K562 (cell line): ENCODE measurements at regions not wholly inside any gene's neighbourhood (a gene's known extent, or its start where the extent isn't known, plus 50 kb on each side); places are given as distances from the start of the nearest gene placed in this dataset.

Experiments
- ATAC-seq: fragments of 200-7000 bp; cut with Tn5 transposase; 3 replicates; pipeline ENCODE4 v1.9.1; 2020; ENCODE audit warnings: moderate library complexity
- BruUV-seq: library from RNA; stranded (reverse); fragments of 400-500 nt; replicated peaks from 2 replicates; lab custom pipeline; 2021; lab: Mats Ljungman, UMichigan
- CTCF ChIA-PET: fragments of 300-600 bp; formaldehyde crosslinking; extraction: SDS; loops from one replicate; lab custom pipeline; 2021; ENCODE audit warnings: low intra/inter-chr PET ratio; lab: Yijun Ruan, JAX
- POLR2A ChIA-PET: fragments of 300-600, 350-650 bp; sonication (Branson Sonifier 250); formaldehyde crosslinking; extraction: SDS; loops from one replicate; lab custom pipeline; 2021; ENCODE audit warnings: antibody characterized with exemption, inconsistent platforms; lab: Yijun Ruan, JAX
- DNase-seq, 4 experiments: peaks; one replicate each; pipeline versions ENCODE4 v3.0.0 to v3.0.0-alpha.2; 2011 to 2018; ENCODE audit warnings: low spot score in 3 of 4, mixed read lengths in 3 of 4; ENCODE audit errors: extremely low read depth in 1 of 4
- FAIRE-seq: peaks from 2 replicates; lab custom pipeline; 2011; peaks lifted over from hg19 to GRCh38; lab: Jason Lieb, UNC
- H2AFZ ChIP-seq: 2 replicates; pipeline ENCODE4 v1.6.0; 2011; ENCODE audit warnings: low read depth, low read length, control low read depth, inconsistent platforms
- H3K27ac ChIP-seq: fragments of 200-600 bp; 3 replicates; pipeline ENCODE4 v1.8.0; 2011; ENCODE audit warnings: low read depth, mild to moderate bottlenecking, control low read depth, inconsistent platforms, low read length, moderate library complexity, mixed read lengths; ENCODE audit errors: extremely low read depth
- H3K27me3 ChIP-seq, 2 experiments: fragments of 300-600 bp in 1 of 2; 2 replicates in 1 of 2; 3 replicates in 1 of 2; pipeline versions ENCODE4 v1.6.0 to v1.8.0; 2011; ENCODE audit warnings: inconsistent platforms in 2 of 2, low read length in 2 of 2, mild to moderate bottlenecking in 1 of 2, mixed read lengths in 1 of 2, moderate library complexity in 1 of 2; ENCODE audit not compliant: control insufficient read depth in 2 of 2, insufficient read depth in 2 of 2
- H3K36me3 ChIP-seq: fragments of 300-600 bp; 3 replicates; pipeline ENCODE4 v1.8.0; 2011; ENCODE audit warnings: mild to moderate bottlenecking, low read length, inconsistent platforms; ENCODE audit not compliant: control insufficient read depth, insufficient read depth
- H3K4me1 ChIP-seq, 2 experiments: fragments of 200-600 bp in 1 of 2; replicated peaks in 1 of 2; 2 replicates in 1 of 2; 3 replicates in 1 of 2; pipeline versions ENCODE4 v1.5.1 to v1.8.0; 2011; ENCODE audit warnings: inconsistent platforms in 2 of 2, low read length in 2 of 2, mild to moderate bottlenecking in 1 of 2, mixed read lengths in 1 of 2, moderate library complexity in 1 of 2; ENCODE audit not compliant: control insufficient read depth in 2 of 2, insufficient read depth in 2 of 2
- H3K4me2 ChIP-seq: 2 replicates; pipeline ENCODE4 v1.6.1; 2011; ENCODE audit warnings: low read length, control low read depth, inconsistent platforms, mixed read lengths; ENCODE audit not compliant: insufficient read depth
- H3K4me3 ChIP-seq: fragments of 200-600 bp; sonication (generic), shearing (Covaris generic); 2 replicates; pipeline ENCODE4 v1.5.1; 2016; ENCODE audit warnings: control low read depth, inconsistent platforms
- H3K79me2 ChIP-seq: fragments of 200-600 bp; 3 replicates; pipeline ENCODE4 v1.8.0; 2011; ENCODE audit warnings: low read length, inconsistent platforms; ENCODE audit not compliant: control insufficient read depth, insufficient read depth
- H3K9ac ChIP-seq, 2 experiments: 2 replicates each; pipeline versions ENCODE4 v1.6.0 to v1.6.1; 2011; ENCODE audit warnings: low read depth in 2 of 2, low read length in 2 of 2, control low read depth in 1 of 2, inconsistent platforms in 1 of 2, mild to moderate bottlenecking in 1 of 2, mixed read lengths in 1 of 2; ENCODE audit not compliant: insufficient read depth in 1 of 2
- H3K9me1 ChIP-seq: one replicate; pipeline ENCODE4 v1.6.0; 2011; ENCODE audit warnings: inconsistent platforms, mild to moderate bottlenecking, low read length, moderate library complexity; ENCODE audit not compliant: control insufficient read depth, insufficient read depth
- H3K9me3 ChIP-seq: replicated peaks from 2 replicates; pipeline ENCODE4 v1.5.1; 2011; ENCODE audit warnings: low read depth, low read length, inconsistent platforms; ENCODE audit not compliant: control insufficient read depth, insufficient read depth
- H4K20me1 ChIP-seq: replicated peaks from 2 replicates; pipeline ENCODE4 v1.6.1; 2011; ENCODE audit warnings: low read length, inconsistent platforms, mixed read lengths; ENCODE audit not compliant: control insufficient read depth, insufficient read depth
- CREB5 ChIP-seq: fragments of 250-450 bp; sonication (Bioruptor Pico); IDR thresholded peaks from 2 replicates; pipeline ENCODE4 v1.5.0; 2020; ENCODE audit warnings: mild to moderate bottlenecking
- EP300 ChIP-seq: IDR thresholded peaks from 2 replicates; pipeline ENCODE4 v1.6.1; 2012; ENCODE audit warnings: low read length, improper control_type of control experiment
- PRPF4 ChIP-seq: fragments of 200-400 bp; formaldehyde crosslinking; IDR thresholded peaks from one replicate; pipeline ENCODE4 v1.6.1; 2017; ENCODE audit warnings: low read length, low read depth, mild to moderate bottlenecking; ENCODE audit not compliant: insufficient read depth, poor library complexity, severe bottlenecking
- ZNF589 ChIP-seq: fragments of 200-800 bp; sonication (Bioruptor generic); IDR thresholded peaks from 2 replicates; pipeline ENCODE4 v1.6.1; 2016; ENCODE audit warnings: low read depth, missing genetic modification characterization, missing compliant biosample characterization
- WGBS: fragments of 100-300 bp; shearing (Covaris generic); methylation state at CpG from one replicate; pipeline ENCODE4 v1.1.6; 2016; ENCODE audit warnings: low coverage, mixed read lengths; ENCODE audit not compliant: insufficient coverage; ENCODE audit errors: missing lambda C conversion rate; 5-methylcytosine and 5-hydroxymethylcytosine counted together
- in situ Hi-C: fragments of 300-500 bp; cut with MboI; formaldehyde crosslinking; loops from 4 replicates; pipeline ENCODE4 v1.15.0; 2018; ENCODE audit warnings: inconsistent platforms, mixed read lengths
- intact Hi-C: fragments of 100-400 bp; cut with micrococcal nuclease; formaldehyde crosslinking; loops from 2 replicates; pipeline ENCODE4 v1.14.2; 2022
- TF ChIP-seq, protein P1 (sequence below): fragments of 450-650 bp; formaldehyde crosslinking; IDR thresholded peaks from 2 replicates; pipeline ENCODE4 v1.4.0; 2020; ENCODE audit warnings: mild to moderate bottlenecking, mixed read lengths

DNA sequence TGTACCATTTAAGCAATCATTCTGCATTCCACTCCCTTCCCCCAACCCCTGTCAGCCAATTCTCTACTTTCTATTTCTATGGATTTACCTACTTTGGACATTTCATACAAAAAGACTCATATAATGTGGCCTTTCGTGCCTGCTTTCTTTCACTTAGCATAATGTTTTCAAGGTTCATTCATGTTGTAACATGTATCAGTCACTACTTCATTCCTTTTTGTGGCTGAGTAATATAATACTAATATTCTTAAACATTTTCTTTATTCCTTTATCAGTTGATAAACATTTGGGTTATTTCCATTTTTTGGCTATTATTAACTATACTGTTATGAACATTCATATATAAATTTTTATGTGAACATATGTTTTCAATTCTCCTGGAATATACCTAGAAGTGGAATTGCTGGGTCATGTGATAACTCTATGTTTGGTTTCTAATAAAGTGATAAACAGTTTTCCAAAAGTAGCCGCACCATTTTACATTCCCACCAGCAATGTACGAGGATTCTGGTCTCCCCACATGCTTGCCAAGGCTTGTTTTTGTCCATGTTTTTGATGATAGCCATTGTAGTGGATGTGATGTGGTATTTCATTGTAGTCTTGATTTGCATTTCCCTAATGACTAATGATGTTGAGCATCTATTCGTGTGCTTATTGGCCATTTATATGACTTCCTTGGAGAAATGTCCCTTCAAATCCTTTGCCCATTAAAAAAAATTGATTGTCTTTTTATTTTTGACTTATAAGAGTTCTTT, 61.9 kb upstream of the GNG12 start:
- no peak for FAIRE-seq
- no peak overlapping the region for H3K4me2 ChIP-seq
- intact Hi-C loops = no loop called here
- H4K20me1 ChIP-seq = no peaks in the 10 kb centered on the region
- peaks cover 12 to 39% of the 10 kb centered on the region in 2 experiments for H3K4me1 ChIP-seq
- no peak for DNase-seq
- ATAC-seq = no peak
- in situ Hi-C loops = no loop called here
- no peak overlapping the region for H3K4me3 ChIP-seq
- H3K9ac ChIP-seq = no peak overlapping the region
- WGBS = 28% methylated on average over 4 of the region's 4 CpGs
- no peaks in the 10 kb centered on the region for H3K9me1 ChIP-seq
- no TSS peak for BruUV-seq
- H3K27me3 ChIP-seq = no peaks in the 10 kb centered on the region
- no peaks in the 10 kb centered on the region for H3K9me3 ChIP-seq
- no peaks in the 10 kb centered on the region for H3K36me3 ChIP-seq
- peak; percentile 26; the same call in 1 of the 2 replicates for TF ChIP-seq CREB5 (CRISPR knock-in tag)
- TF ChIP-seq, protein P1, sequence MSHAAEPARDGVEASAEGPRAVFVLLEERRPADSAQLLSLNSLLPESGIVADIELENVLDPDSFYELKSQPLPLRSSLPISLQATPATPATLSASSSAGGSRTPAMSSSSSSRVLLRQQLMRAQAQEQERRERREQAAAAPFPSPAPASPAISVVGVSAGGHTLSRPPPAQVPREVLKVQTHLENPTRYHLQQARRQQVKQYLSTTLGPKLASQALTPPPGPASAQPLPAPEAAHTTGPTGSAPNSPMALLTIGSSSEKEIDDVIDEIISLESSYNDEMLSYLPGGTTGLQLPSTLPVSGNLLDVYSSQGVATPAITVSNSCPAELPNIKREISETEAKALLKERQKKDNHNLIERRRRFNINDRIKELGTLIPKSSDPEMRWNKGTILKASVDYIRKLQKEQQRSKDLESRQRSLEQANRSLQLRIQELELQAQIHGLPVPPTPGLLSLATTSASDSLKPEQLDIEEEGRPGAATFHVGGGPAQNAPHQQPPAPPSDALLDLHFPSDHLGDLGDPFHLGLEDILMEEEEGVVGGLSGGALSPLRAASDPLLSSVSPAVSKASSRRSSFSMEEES (CRISPR knock-in tag) = peak; percentile 58
- peak; percentile 37; the same call in 1 of the 2 replicates for TF ChIP-seq ZNF589 (CRISPR knock-in tag)
- no peak for TF ChIP-seq EP300
- no peak for TF ChIP-seq PRPF4
- TF ChIP-seq, all 486 proteins: peak for 3
- POLR2A ChIA-PET = no interaction called here
- Histone ChIP-seq H3K27ac (no peak overlapping the region), H3K79me2 (no peaks in the 10 kb centered on the region), H2AFZ (peak overlapping the region; percentile 34; the same call in 1 of the 2 replicates)
- CTCF ChIA-PET = no interaction called here
